ENCODE measurements at regions not wholly inside any gene's neighbourhood (a gene's known extent, or its start where the extent isn't known, plus 50 kb on each side); places are given as distances from the start of the nearest gene placed in this dataset.

- no peak overlapping the region for H3K4me3 Mint-ChIP-seq (ENCODE audit: unreplicated experiment)
- no peak for TF ChIP-seq CTCF (IDR thresholded peaks at IDR 0.05; ENCODE audit: unreplicated experiment)
- H3K36me3 Mint-ChIP-seq (ENCODE audit: low read depth, unreplicated experiment), result no peaks in the 10 kb centered on the region
- H3K4me1 Mint-ChIP-seq (ENCODE audit: unreplicated experiment), result peaks cover 20% of the 10 kb centered on the region
- no peak for DNase-seq (ENCODE audit: low spot score)
- peak overlapping the region; percentile 14 for H3K27ac Mint-ChIP-seq (ENCODE audit: unreplicated experiment)
- peaks cover 3% of the 10 kb centered on the region for H3K27me3 Mint-ChIP-seq (ENCODE audit: unreplicated experiment)
- H3K9me3 Mint-ChIP-seq (ENCODE audit: unreplicated experiment), result no peaks in the 10 kb centered on the region
Measured at GRCh38 chr10:3886641-3887251, 101.7 kb upstream of the KLF6 start.

- Mint-ChIP-seq H3K9me3 (ENCODE audit: unreplicated experiment) (no peaks in the 10 kb centered on the region), H3K27me3 (ENCODE audit: unreplicated experiment) (peaks cover 3% of the 10 kb centered on the region), H3K36me3 (ENCODE audit: low read depth, unreplicated experiment) (no peaks in the 10 kb centered on the region), H3K4me3 (ENCODE audit: unreplicated experiment) (no peak overlapping the region), H3K27ac (ENCODE audit: unreplicated experiment) (no peak overlapping the region), H3K4me1 (ENCODE audit: unreplicated experiment) (peaks cover 20% of the 10 kb centered on the region)
- no peak for TF ChIP-seq CTCF (IDR thresholded peaks at IDR 0.05; ENCODE audit: unreplicated experiment)
- no peak for DNase-seq (ENCODE audit: low spot score)
Measured at GRCh38 chr10:3886191-3886590, 101.2 kb upstream of the KLF6 start.

GRCh38 chr10:3882855-3883254 is 97.8 kb upstream of the KLF6 start:
- Mint-ChIP-seq H3K9me3 (ENCODE audit: unreplicated experiment) (no peaks in the 10 kb centered on the region), H3K27ac (ENCODE audit: unreplicated experiment) (no peak overlapping the region), H3K36me3 (ENCODE audit: low read depth, unreplicated experiment) (no peaks in the 10 kb centered on the region), H3K27me3 (ENCODE audit: unreplicated experiment) (peaks cover 3% of the 10 kb centered on the region), H3K4me1 (ENCODE audit: unreplicated experiment) (peaks cover 17% of the 10 kb centered on the region), H3K4me3 (ENCODE audit: unreplicated experiment) (no peak overlapping the region)
- DNase-seq (ENCODE audit: low spot score), result no peak
- TF ChIP-seq CTCF (IDR thresholded peaks at IDR 0.05; ENCODE audit: unreplicated experiment), result no peak

- no peaks in the 10 kb centered on the region for H3K36me3 Mint-ChIP-seq (ENCODE audit: low read depth, unreplicated experiment)
- no peak overlapping the region for H3K4me3 Mint-ChIP-seq (ENCODE audit: unreplicated experiment)
- TF ChIP-seq CTCF (IDR thresholded peaks at IDR 0.05; ENCODE audit: unreplicated experiment), result no peak
- peaks cover 3% of the 10 kb centered on the region for H3K27me3 Mint-ChIP-seq (ENCODE audit: unreplicated experiment)
- H3K27ac Mint-ChIP-seq (ENCODE audit: unreplicated experiment), result no peak overlapping the region
- no peaks in the 10 kb centered on the region for H3K9me3 Mint-ChIP-seq (ENCODE audit: unreplicated experiment)
- no peak for DNase-seq (ENCODE audit: low spot score)
- peaks cover 10% of the 10 kb centered on the region for H3K4me1 Mint-ChIP-seq (ENCODE audit: unreplicated experiment)
Measured at GRCh38 chr10:3881622-3882021, 96.6 kb upstream of the KLF6 start.

GRCh38 chr10:3879073-3879472 is 94.1 kb upstream of the KLF6 start:
- Mint-ChIP-seq H3K27ac (ENCODE audit: unreplicated experiment) (no peak overlapping the region), H3K9me3 (ENCODE audit: unreplicated experiment) (no peaks in the 10 kb centered on the region), H3K36me3 (ENCODE audit: low read depth, unreplicated experiment) (no peaks in the 10 kb centered on the region), H3K4me3 (ENCODE audit: unreplicated experiment) (no peak overlapping the region), H3K4me1 (ENCODE audit: unreplicated experiment) (peaks cover 2% of the 10 kb centered on the region), H3K27me3 (ENCODE audit: unreplicated experiment) (peaks cover 1% of the 10 kb centered on the region)
- no peak for DNase-seq (ENCODE audit: low spot score)
- no peak for TF ChIP-seq CTCF (IDR thresholded peaks at IDR 0.05; ENCODE audit: unreplicated experiment)

Measured in endothelial cell (in vitro differentiated cells).